HG02852 (cell line): ENCODE measurements at regions not wholly inside any gene's neighbourhood (a gene's known extent, or its start where the extent isn't known, plus 50 kb on each side); places are given as distances from the start of the nearest gene placed in this dataset.

Experiments used
- ATAC-seq: cut with Tn5 transposase; IDR thresholded peaks from one replicate; pipeline ENCODE4 v1.9.1; 2021; ENCODE audit warnings: mild to moderate bottlenecking, moderate library complexity; ENCODE audit not compliant: unreplicated experiment

- ATAC-seq, result peak; percentile 70
Observed at GRCh38 chr5:100479079-100479688, 56.0 kb upstream of the FAM174A start.

GRCh38 chr5:100472091-100472490, 63.1 kb upstream of the FAM174A start:
- no peak for ATAC-seq

GRCh38 chr5:100469767-100470166, 65.4 kb upstream of the FAM174A start:
- ATAC-seq, result peak; percentile 88

GRCh38 chr5:100464418-100464817, 70.8 kb upstream of the FAM174A start:
- ATAC-seq, result no peak

- no peak for ATAC-seq
Observed at GRCh38 chr5:100456615-100457014, 78.6 kb upstream of the FAM174A start.

DNA sequence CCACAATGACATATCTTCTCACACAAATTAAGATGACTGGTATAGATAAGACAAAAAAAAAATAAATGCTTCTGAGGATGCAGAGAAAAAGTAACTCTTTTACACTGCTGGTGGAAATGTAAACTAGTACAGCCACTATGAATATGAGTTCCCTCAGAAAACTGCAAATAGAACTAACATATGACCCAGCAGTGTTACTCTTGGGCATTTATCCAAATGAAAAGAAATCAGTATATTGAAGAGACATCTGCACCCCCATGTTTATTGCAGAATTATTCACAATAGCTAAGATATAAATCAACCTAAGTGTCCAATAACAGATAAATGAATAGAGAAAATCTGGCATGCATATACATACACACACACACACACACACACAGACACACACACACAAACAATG, 83.0 kb upstream of the FAM174A start:
- no peak for ATAC-seq

DNA sequence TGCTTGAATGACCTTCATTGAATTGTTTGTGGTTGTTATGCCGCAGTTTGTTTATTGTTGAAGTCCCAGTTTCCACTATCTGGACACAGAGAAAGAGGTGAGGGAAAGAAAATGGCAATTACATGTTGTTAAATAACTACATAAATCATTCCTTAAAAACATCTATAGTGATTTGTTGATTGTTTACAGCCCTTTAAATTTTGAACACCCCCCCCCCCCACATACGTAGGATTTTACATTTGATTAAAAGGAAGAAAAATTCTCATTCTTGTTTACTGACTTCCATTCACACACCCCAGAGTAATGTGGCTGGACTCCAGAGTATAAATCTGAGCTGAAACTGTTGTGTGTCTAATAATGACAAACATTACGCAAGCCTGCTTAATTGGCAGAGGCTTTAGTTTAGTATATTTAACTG, 87.1 kb upstream of the FAM174A start:
- ATAC-seq, result no peak

GRCh38 chr5:100446879-100447430, 88.2 kb upstream of the FAM174A start:
- ATAC-seq, result no peak

GRCh38 chr5:100444961-100445360, 90.2 kb upstream of the FAM174A start:
- ATAC-seq, result no peak

- ATAC-seq, result no peak
Observed at GRCh38 chr5:100434815-100435214, 100.4 kb upstream of the FAM174A start.

GRCh38 chr5:100432741-100433140, 102.4 kb upstream of the FAM174A start:
- ATAC-seq, result no peak

DNA sequence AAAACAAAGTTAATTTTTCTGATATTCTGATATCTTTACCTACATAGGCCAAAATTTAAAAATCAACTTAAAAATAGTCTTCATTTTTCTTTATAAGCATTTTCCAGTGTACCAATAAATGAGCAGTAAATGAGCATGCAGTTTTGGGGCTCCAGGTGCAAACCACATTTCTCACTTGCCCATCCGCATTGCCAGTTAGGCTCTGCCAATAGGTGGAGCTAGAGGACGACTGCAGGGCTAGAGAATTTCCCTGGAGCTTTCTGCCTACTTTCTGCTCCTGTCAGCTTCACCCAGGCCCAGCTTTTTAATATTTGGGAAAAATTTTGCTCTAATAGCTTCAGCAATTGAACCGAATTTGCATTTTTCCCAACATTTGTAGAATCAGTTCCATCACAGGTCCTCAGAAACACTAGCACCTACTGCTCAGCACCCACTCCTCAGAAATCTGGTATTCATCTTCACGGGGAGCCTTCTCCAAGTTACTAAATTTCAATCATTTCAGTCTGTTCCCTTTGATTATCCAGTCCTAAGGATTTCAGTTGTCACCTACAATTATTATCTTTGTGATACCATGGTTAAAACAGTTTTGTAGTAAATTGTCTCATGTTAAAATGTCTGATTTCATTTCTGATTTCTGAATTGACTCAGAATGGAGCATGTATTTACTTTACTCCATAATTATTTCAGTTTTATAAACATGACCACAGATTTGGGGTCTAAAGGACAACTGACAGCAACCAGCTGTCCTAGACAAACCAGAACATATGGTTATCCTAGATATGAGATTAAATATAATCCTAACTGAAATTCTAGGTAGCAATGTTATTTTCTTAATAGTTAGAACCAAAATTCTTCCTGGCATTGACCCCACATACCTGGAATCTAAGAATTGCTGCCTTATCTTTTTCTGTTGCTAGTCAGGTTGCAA, 104.6 kb upstream of the FAM174A start:
- ATAC-seq, result peak; percentile 83

DNA sequence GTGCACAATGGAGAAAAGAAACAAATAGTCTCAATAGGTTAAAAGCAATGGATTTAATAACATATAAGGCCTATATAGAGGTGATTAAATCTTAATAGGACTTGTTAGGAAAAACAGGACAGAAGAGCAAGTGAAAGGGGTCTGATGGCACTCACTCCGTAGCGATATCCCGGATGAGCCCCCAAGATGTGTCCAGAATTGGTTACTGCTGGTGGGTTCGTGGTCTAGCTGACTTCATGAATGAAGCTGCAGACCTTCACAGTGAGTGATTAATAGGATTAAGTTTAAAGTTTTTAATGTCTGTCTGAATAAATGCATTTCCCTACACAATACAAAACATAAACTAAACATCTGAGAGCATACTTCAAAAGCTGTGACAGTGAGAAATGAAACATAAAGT, 110.4 kb upstream of the FAM174A start:
- no peak for ATAC-seq

GRCh38 chr5:100424017-100424416, 111.2 kb upstream of the FAM174A start:
- no peak for ATAC-seq

GRCh38 chr5:100423330-100423729, 111.8 kb upstream of the FAM174A start:
- ATAC-seq, result no peak

DNA sequence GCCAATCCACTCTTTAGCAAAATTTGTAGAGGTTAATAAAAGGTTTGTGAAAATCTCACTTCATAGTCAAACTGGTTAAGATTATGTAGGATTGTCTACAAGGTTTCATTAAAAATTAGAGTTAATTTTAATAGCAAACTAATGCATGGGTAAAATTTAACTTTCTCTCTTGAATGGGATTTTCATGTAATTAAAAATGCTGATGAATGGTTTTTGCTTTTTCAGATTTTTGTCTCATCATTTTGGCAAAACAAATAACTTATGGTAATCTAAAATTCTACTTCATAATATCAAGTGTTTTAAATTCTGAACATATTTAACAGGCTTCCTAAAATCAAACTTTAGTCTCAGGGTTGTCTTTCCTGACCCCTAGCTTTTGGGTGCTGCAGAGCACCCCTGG, 113.8 kb upstream of the FAM174A start:
- no peak for ATAC-seq

GRCh38 chr5:100418231-100418630, 116.9 kb upstream of the FAM174A start:
- ATAC-seq, result no peak

DNA sequence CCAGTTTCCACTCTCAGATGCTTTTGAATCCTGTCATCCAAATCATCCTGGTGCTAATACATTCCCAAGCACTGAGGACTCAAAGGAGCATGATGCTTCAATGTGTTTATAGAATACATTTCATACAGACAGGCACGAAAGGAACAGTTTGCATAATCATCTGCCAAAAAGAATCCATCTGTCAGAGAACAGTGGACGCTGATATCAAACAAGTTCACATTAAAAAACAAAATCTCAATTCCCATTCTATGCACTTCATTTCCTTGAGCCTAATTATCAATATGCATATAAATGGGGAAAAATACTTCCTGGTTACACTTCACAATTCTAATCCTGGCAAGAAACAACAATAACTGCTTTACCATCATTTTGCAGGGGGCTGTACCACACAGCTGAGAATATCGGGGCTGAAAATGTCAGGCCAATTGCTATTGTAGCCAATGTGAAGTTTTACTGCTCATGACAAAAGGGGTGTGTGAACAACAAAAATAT, 125.5 kb upstream of the FAM174A start:
- no peak for ATAC-seq

GRCh38 chr5:100407053-100407452, 128.1 kb upstream of the FAM174A start:
- ATAC-seq, result no peak

DNA sequence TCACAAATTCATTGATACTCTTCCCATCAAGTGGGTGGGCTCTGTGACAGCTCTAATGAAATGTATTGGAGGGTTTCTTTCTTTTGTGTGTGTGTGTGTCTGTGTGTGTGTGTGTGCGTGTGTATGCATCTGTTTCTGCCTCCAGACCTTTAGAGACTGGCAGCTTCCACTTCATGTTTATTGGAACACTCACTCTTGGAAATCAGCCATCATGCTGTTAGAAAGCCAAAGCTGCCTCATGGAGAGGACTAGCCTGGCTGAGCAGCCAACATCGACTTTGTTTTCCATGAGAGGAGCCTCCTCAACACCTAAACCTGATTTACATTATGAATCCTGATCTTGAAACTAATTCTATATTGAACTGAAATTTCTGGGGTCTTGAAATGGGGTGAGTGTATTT, 128.5 kb upstream of the FAM174A start:
- no peak for ATAC-seq

DNA sequence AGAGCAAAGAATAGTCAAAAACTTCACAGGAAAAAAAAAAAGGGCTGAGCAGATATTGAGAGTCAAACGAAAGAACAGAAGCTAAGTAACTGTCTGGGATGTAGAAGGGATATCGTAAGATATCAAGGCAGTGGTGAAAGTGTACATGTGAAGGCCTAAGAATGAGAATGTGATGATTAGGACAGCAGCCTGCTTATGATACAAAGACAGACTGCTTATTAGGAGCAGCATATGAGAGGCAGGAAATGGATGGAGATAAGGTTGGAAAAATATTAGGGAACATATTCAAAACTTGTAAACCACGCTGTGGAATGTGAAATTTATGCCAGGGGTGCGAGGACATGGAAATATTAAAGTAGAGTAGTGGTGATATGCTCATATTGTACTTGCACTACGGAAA, 133.1 kb upstream of the FAM174A start:
- ATAC-seq, result no peak

DNA sequence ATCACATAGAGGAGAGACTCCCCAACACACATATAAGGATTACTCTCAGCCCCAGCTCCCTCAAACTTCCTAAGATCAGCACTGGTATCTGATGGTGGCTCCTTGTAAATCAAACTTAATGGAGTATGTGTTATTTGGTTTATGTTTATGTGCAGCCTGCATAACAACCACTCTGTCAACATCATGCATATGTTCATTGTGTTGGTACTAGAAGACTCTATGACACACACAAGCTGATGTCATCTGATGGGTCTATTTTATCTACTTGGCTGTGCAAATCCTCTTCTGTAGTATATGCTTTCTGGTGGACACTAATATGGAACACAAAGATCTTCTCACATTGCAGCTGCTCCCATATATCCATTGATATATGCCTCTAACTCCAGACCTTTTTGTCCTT, 134.0 kb upstream of the FAM174A start:
- no peak for ATAC-seq
